Mesendoderm (in vitro differentiated cells): ENCODE measurements at regions not wholly inside any gene's neighbourhood (a gene's known extent, or its start where the extent isn't known, plus 50 kb on each side); places are given as distances from the start of the nearest gene placed in this dataset.
A peak's percentile ranks its signal among the peaks of the same experiment; 100 is the strongest.

Experiments
- DNase-seq: peaks from one replicate; pipeline ENCODE4 v3.0.0; 2013
- H2AK5ac ChIP-seq: 2 replicates; pipeline ENCODE4 v1.6.1; 2013; ENCODE audit warnings: low read length, inconsistent platforms
- H2BK120ac ChIP-seq: 2 replicates; pipeline ENCODE4 v1.6.1; 2013; ENCODE audit warnings: low read depth, mild to moderate bottlenecking, low read length, moderate library complexity, mixed read lengths
- H2BK15ac ChIP-seq: replicated peaks from 2 replicates; pipeline ENCODE4 v1.6.1; 2013; ENCODE audit warnings: low read depth, mild to moderate bottlenecking, moderate library complexity
- H2BK5ac ChIP-seq: 2 replicates; pipeline ENCODE4 v1.6.1; 2013; ENCODE audit warnings: low read length, inconsistent platforms
- H3K18ac ChIP-seq: 2 replicates; pipeline ENCODE4 v1.6.1; 2013; ENCODE audit warnings: mild to moderate bottlenecking, low read length, mixed read lengths
- H3K23ac ChIP-seq: one replicate; pipeline ENCODE4 v1.6.1; 2013; ENCODE audit warnings: low read length
- H3K27ac ChIP-seq: 2 replicates; pipeline ENCODE4 v1.5.1; 2013; ENCODE audit warnings: low read depth, mild to moderate bottlenecking, inconsistent platforms, low read length, moderate library complexity
- H3K27me3 ChIP-seq: 2 replicates; pipeline ENCODE4 v1.6.1; 2013; ENCODE audit warnings: low read length, control low read depth, mild to moderate bottlenecking, inconsistent platforms; ENCODE audit not compliant: insufficient read depth, poor library complexity
- H3K36me3 ChIP-seq: 2 replicates; pipeline ENCODE4 v1.6.1; 2013; ENCODE audit warnings: low read length, inconsistent platforms; ENCODE audit not compliant: control insufficient read depth, insufficient read depth
- H3K4ac ChIP-seq: one replicate; pipeline ENCODE4 v1.6.1; 2013; ENCODE audit warnings: low read depth, mild to moderate bottlenecking, low read length, moderate library complexity
- H3K4me1 ChIP-seq: 2 replicates; pipeline ENCODE4 v1.6.1; 2013; ENCODE audit warnings: low read depth, low read length, inconsistent platforms; ENCODE audit not compliant: control insufficient read depth
- H3K4me2 ChIP-seq: 2 replicates; pipeline ENCODE4 v1.6.1; 2013; ENCODE audit warnings: low read length
- H3K4me3 ChIP-seq: 2 replicates; pipeline ENCODE4 v1.5.1; 2013; ENCODE audit warnings: mild to moderate bottlenecking, low read length
- H3K56ac ChIP-seq: one replicate; pipeline ENCODE4 v1.6.1; 2013; ENCODE audit warnings: low read length
- H3K79me1 ChIP-seq: 2 replicates; pipeline ENCODE4 v1.6.1; 2013; ENCODE audit warnings: low read length, inconsistent platforms
- H3K79me2 ChIP-seq: 2 replicates; pipeline ENCODE4 v1.6.1; 2013; ENCODE audit warnings: mild to moderate bottlenecking, low read length; ENCODE audit not compliant: control insufficient read depth, insufficient read depth
- H3K9ac ChIP-seq: 2 replicates; pipeline ENCODE4 v1.6.1; 2013; ENCODE audit warnings: low read length, inconsistent platforms
- H4K5ac ChIP-seq: one replicate; pipeline ENCODE4 v1.6.1; 2013; ENCODE audit warnings: low read length
- H4K8ac ChIP-seq: one replicate; pipeline ENCODE4 v1.6.1; 2013; ENCODE audit warnings: low read depth, mild to moderate bottlenecking, control low read depth, low read length, moderate library complexity
- WGBS: extraction: QIAGEN DNeasy Blood & Tissue Kit; methylation state at CpG from one replicate; pipeline ENCODE4 v1.1.7; 2013; ENCODE audit warnings: low lambda C conversion rate, missing lambda C conversion rate; ENCODE audit not compliant: insufficient coverage; ENCODE audit errors: extremely low coverage; 5-methylcytosine and 5-hydroxymethylcytosine counted together

GRCh38 chr14:22399776-22400175 is 189.2 kb downstream of the DAD1 start:
- Histone ChIP-seq H3K27me3 (no peaks in the 10 kb centered on the region), H3K23ac (no peak overlapping the region), H2BK15ac (no peak overlapping the region), H2AK5ac (no peak overlapping the region), H3K79me1 (no peaks in the 10 kb centered on the region), H3K4me2 (no peak overlapping the region), H4K5ac (no peak overlapping the region), H3K4me3 (no peak overlapping the region), H3K4ac (no peak overlapping the region), H3K18ac (no peak overlapping the region), H3K79me2 (no peaks in the 10 kb centered on the region), H3K27ac (no peak overlapping the region), H3K9ac (no peak overlapping the region), H2BK120ac (no peak overlapping the region), H3K36me3 (no peaks in the 10 kb centered on the region), H4K8ac (no peak overlapping the region), H3K4me1 (no peaks in the 10 kb centered on the region), H3K56ac (no peak overlapping the region), H2BK5ac (no peak overlapping the region)
- no peak for DNase-seq
- no CpG with 5 or more reads among the region's 2 CpGs for WGBS

- Histone ChIP-seq H3K4ac (no peak overlapping the region), H3K4me1 (no peaks in the 10 kb centered on the region), H3K79me2 (no peaks in the 10 kb centered on the region), H3K27me3 (no peaks in the 10 kb centered on the region), H3K4me3 (no peak overlapping the region), H3K36me3 (no peaks in the 10 kb centered on the region), H4K5ac (no peak overlapping the region), H2BK15ac (no peak overlapping the region), H2BK5ac (no peak overlapping the region), H2AK5ac (no peak overlapping the region), H3K18ac (no peak overlapping the region), H3K23ac (no peak overlapping the region), H3K79me1 (no peaks in the 10 kb centered on the region), H2BK120ac (no peak overlapping the region), H3K4me2 (no peak overlapping the region), H3K9ac (no peak overlapping the region), H4K8ac (no peak overlapping the region), H3K27ac (no peak overlapping the region), H3K56ac (no peak overlapping the region)
- DNase-seq, result no peak
- WGBS, result no CpG with 5 or more reads among the region's 7 CpGs
These were observed 191.7 kb downstream of the DAD1 start for GRCh38 chr14:22397221-22397737.

- no peaks in the 10 kb centered on the region for H3K27me3 ChIP-seq
- no peaks in the 10 kb centered on the region for H3K4me1 ChIP-seq
- H3K4me2 ChIP-seq, result no peak overlapping the region
- DNase-seq, result no peak
- no CpG with 5 or more reads among the region's 2 CpGs for WGBS
- H2BK120ac ChIP-seq, result no peak overlapping the region
- no peak overlapping the region for H2BK15ac ChIP-seq
- H3K4me3 ChIP-seq, result no peak overlapping the region
- H3K36me3 ChIP-seq, result no peaks in the 10 kb centered on the region
- no peak overlapping the region for H4K5ac ChIP-seq
- H2BK5ac ChIP-seq, result no peak overlapping the region
- H3K9ac ChIP-seq, result no peak overlapping the region
- no peak overlapping the region for H4K8ac ChIP-seq
- H3K79me1 ChIP-seq, result no peaks in the 10 kb centered on the region
- no peak overlapping the region for H3K27ac ChIP-seq
- no peak overlapping the region for H3K56ac ChIP-seq
- H3K4ac ChIP-seq, result no peak overlapping the region
- H3K18ac ChIP-seq, result no peak overlapping the region
- no peak overlapping the region for H3K23ac ChIP-seq
- no peaks in the 10 kb centered on the region for H3K79me2 ChIP-seq
- H2AK5ac ChIP-seq, result no peak overlapping the region
These were observed 193.2 kb downstream of the DAD1 start for GRCh38 chr14:22395803-22396202.

DNA sequence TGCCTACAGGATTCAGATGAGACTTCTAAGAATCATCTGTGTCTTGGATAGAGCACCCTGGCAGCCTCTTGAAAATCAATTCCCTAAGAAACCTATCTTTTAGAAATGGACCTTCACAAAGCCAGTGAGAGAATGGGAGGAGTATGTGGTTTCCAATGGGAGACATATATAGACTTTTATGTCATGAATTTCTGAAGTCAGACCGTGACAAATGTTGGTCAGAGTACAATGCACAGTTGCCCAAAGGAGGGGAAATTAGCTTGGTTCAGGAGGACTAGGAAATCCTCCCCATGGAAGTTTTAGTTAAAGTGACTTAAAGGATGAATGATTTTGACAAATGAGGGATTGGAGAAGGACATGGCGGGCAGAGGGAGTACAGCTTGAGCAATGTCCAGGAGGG is 194.4 kb downstream of the DAD1 start:
- Histone ChIP-seq H2AK5ac (no peak overlapping the region), H3K56ac (no peak overlapping the region)
- DNase-seq, result no peak

DNA sequence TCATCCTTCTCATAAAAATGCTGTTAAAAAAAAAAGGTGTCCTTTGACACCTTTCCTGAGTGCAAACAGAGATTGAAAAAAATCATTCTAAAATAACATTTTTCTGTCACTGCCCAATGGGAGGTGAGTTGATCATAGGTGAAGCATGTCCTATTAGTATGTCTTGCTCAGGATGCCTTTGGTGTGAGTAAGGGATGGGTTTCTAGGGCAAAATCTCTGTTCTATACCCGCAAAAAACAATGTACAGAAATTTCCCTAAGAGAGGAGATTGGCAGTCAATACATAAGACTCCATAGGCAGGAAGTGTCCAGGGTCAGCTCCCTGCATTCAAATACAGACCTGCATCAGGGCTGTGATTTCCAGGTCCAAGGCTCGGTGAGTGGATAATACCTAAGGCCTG is 195.2 kb downstream of the DAD1 start:
- no CpG with 5 or more reads among the region's 2 CpGs for WGBS

More for the DNA sequence above, 194.4 kb downstream of the DAD1 start:
- Histone ChIP-seq H3K23ac (no peak overlapping the region), H3K27me3 (no peaks in the 10 kb centered on the region), H4K5ac (no peak overlapping the region), H3K9ac (no peak overlapping the region), H3K4me1 (no peaks in the 10 kb centered on the region), H3K36me3 (no peaks in the 10 kb centered on the region), H2BK15ac (no peak overlapping the region), H4K8ac (no peak overlapping the region), H3K18ac (no peak overlapping the region), H3K4me3 (no peak overlapping the region), H3K4me2 (no peak overlapping the region), H3K79me2 (no peaks in the 10 kb centered on the region), H3K27ac (no peak overlapping the region), H2BK120ac (no peak overlapping the region), H3K4ac (no peak overlapping the region), H2BK5ac (no peak overlapping the region), H3K79me1 (no peaks in the 10 kb centered on the region)
- WGBS, result no CpG with 5 or more reads among the region's 2 CpGs

GRCh38 chr14:22391908-22392565 is 197.0 kb downstream of the DAD1 start:
- H2BK15ac ChIP-seq, result no peak overlapping the region
- H3K79me2 ChIP-seq, result no peaks in the 10 kb centered on the region
- no peak overlapping the region for H3K18ac ChIP-seq
- no peak overlapping the region for H3K4ac ChIP-seq
- H3K4me3 ChIP-seq, result no peak overlapping the region
- WGBS, result no CpG with 5 or more reads among the region's 7 CpGs
- no peak overlapping the region for H3K23ac ChIP-seq
- no peaks in the 10 kb centered on the region for H3K4me1 ChIP-seq
- no peak overlapping the region for H4K8ac ChIP-seq
- H3K56ac ChIP-seq, result no peak overlapping the region
- DNase-seq, result peak; percentile 85
- no peak overlapping the region for H3K9ac ChIP-seq
- H3K79me1 ChIP-seq, result no peaks in the 10 kb centered on the region
- no peak overlapping the region for H2BK120ac ChIP-seq
- no peak overlapping the region for H2BK5ac ChIP-seq
- no peak overlapping the region for H4K5ac ChIP-seq
- H2AK5ac ChIP-seq, result no peak overlapping the region
- H3K27me3 ChIP-seq, result no peaks in the 10 kb centered on the region
- no peak overlapping the region for H3K4me2 ChIP-seq
- no peaks in the 10 kb centered on the region for H3K36me3 ChIP-seq
- H3K27ac ChIP-seq, result no peak overlapping the region

More for the DNA sequence above, 195.2 kb downstream of the DAD1 start:
- no peak overlapping the region for H3K23ac ChIP-seq
- H3K4me2 ChIP-seq, result no peak overlapping the region
- H3K9ac ChIP-seq, result no peak overlapping the region
- no peak overlapping the region for H2BK5ac ChIP-seq
- no peak overlapping the region for H3K27ac ChIP-seq
- H3K18ac ChIP-seq, result no peak overlapping the region
- no peak for DNase-seq
- no peak overlapping the region for H3K4ac ChIP-seq
- no peak overlapping the region for H4K8ac ChIP-seq
- H3K4me3 ChIP-seq, result no peak overlapping the region
- no peak overlapping the region for H3K56ac ChIP-seq
- H2BK120ac ChIP-seq, result no peak overlapping the region
- H3K79me1 ChIP-seq, result no peaks in the 10 kb centered on the region
- no peaks in the 10 kb centered on the region for H3K79me2 ChIP-seq
- H3K4me1 ChIP-seq, result no peaks in the 10 kb centered on the region
- no peak overlapping the region for H4K5ac ChIP-seq
- H2AK5ac ChIP-seq, result no peak overlapping the region
- H3K27me3 ChIP-seq, result no peaks in the 10 kb centered on the region
- no peak overlapping the region for H2BK15ac ChIP-seq
- no peaks in the 10 kb centered on the region for H3K36me3 ChIP-seq
